Thyroid gland (tissue), 4 donors: ENCODE measurements at regions not wholly inside any gene's neighbourhood (a gene's known extent, or its start where the extent isn't known, plus 50 kb on each side); places are given as distances from the start of the nearest gene placed in this dataset.
"Not testable (repeated sequence)": the region's sequence is repeated elsewhere in the genome, so short reads cannot be mapped to it uniquely, and the experiment has no call there.

Experiments
- CTCF ChIP-seq, 6 experiments: fragments of 200-600 bp in 3 of 6; fragments of 450-650 bp in 3 of 6; sonication (generic) in 3 of 6; IDR thresholded peaks; one replicate each; pipeline ENCODE4 v1.5.1; 2016 to 2019; ENCODE audit warnings: antibody characterized with exemption in 6 of 6, mild to moderate bottlenecking in 2 of 6, inconsistent platforms in 1 of 6, moderate library complexity in 1 of 6
- POLR2A ChIP-seq, 2 donors: fragments of 450-650 bp; IDR thresholded peaks; one replicate each; pipeline ENCODE4 v1.6.1; 2017; ENCODE audit warnings: antibody characterized with exemption in 2 of 2, mild to moderate bottlenecking in 2 of 2, moderate library complexity in 1 of 2

- TF ChIP-seq CTCF, POLR2A (IDR thresholded peaks at IDR 0.05): not testable (repeated sequence)
These were observed 283.7 kb upstream of the PLGLB2 start for GRCh38 chr2:87464219-87464618.
